ENCODE measurements at regions not wholly inside any gene's neighbourhood (a gene's known extent, or its start where the extent isn't known, plus 50 kb on each side); places are given as distances from the start of the nearest gene placed in this dataset.
"Not testable (repeated sequence)": the region's sequence is repeated elsewhere in the genome, so short reads cannot be mapped to it uniquely, and the experiment has no call there.

DNA sequence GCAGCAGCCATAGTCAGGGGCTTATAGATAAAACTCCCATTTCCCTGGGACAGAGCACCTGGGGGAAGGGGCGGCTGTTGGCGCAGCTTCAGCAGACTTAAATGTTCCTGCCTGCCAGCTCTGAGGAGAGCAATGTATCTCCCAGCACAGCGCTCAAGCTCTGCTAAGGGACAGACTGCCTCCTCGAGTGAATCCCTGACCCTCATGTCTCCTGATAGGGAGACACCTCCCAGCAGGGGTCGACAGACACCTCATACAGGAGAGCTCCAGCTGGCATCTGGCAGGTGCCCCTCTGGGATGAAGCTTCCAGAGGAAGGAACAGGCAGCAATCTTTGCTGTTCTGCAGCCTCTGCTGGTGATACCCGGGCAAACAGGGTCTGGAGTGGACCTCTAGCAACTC is 189.3 kb upstream of the EGLN3 start:
- TF ChIP-seq, protein P1, sequence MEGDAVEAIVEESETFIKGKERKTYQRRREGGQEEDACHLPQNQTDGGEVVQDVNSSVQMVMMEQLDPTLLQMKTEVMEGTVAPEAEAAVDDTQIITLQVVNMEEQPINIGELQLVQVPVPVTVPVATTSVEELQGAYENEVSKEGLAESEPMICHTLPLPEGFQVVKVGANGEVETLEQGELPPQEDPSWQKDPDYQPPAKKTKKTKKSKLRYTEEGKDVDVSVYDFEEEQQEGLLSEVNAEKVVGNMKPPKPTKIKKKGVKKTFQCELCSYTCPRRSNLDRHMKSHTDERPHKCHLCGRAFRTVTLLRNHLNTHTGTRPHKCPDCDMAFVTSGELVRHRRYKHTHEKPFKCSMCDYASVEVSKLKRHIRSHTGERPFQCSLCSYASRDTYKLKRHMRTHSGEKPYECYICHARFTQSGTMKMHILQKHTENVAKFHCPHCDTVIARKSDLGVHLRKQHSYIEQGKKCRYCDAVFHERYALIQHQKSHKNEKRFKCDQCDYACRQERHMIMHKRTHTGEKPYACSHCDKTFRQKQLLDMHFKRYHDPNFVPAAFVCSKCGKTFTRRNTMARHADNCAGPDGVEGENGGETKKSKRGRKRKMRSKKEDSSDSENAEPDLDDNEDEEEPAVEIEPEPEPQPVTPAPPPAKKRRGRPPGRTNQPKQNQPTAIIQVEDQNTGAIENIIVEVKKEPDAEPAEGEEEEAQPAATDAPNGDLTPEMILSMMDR (IDR thresholded peaks at IDR 0.05): not testable (repeated sequence)
- TF ChIP-seq EZH2, EZH2phosphoT487 (IDR thresholded peaks at IDR 0.05): not testable (repeated sequence)
